SK-N-SH treated with all-trans-retinoic acid at 6 μM for 48 hours (cell line): ENCODE measurements at regions not wholly inside any gene's neighbourhood (a gene's known extent, or its start where the extent isn't known, plus 50 kb on each side); places are given as distances from the start of the nearest gene placed in this dataset.

Experiments used
- ATAC-seq: fragments of 200-7000 bp; cut with Tn5 transposase; 3 replicates; pipeline ENCODE4 v1.9.1; 2020; ENCODE audit warnings: mild to moderate bottlenecking, moderate library complexity
- ARNTL ChIP-seq: fragments of 450-650 bp; formaldehyde crosslinking; IDR thresholded peaks from 2 replicates; pipeline ENCODE4 v1.5.0; 2020; ENCODE audit warnings: low read depth, mild to moderate bottlenecking, moderate library complexity, borderline replicate concordance
- CREB5 ChIP-seq: fragments of 250-450 bp; sonication (Bioruptor Pico); IDR thresholded peaks from 2 replicates; pipeline ENCODE4 v1.5.1; 2020; ENCODE audit warnings: low read depth, mild to moderate bottlenecking, moderate library complexity
- CSDC2 ChIP-seq: fragments of 250-450 bp; sonication (Bioruptor Pico); IDR thresholded peaks from 2 replicates; pipeline ENCODE4 v1.5.0; 2020; ENCODE audit warnings: mild to moderate bottlenecking, moderate library complexity
- CSRNP3 ChIP-seq: fragments of 250-450 bp; sonication (Bioruptor Pico); IDR thresholded peaks from 2 replicates; pipeline ENCODE4 v1.5.1; 2021; ENCODE audit warnings: mild to moderate bottlenecking, moderate library complexity
- ESRRG ChIP-seq: fragments of 250-450 bp; sonication (Bioruptor Pico); IDR thresholded peaks from 2 replicates; pipeline ENCODE4 v1.6.1; 2021; ENCODE audit warnings: mild to moderate bottlenecking
- GLIS3 ChIP-seq: fragments of 250-450 bp; sonication (Bioruptor Pico); IDR thresholded peaks from 2 replicates; pipeline ENCODE4 v1.5.0; 2020; ENCODE audit warnings: mild to moderate bottlenecking, moderate library complexity
- ISL1 ChIP-seq: fragments of 250-450 bp; sonication (Bioruptor Pico); IDR thresholded peaks from 2 replicates; pipeline ENCODE4 v2.1.2; 2022; ENCODE audit warnings: mild to moderate bottlenecking, moderate library complexity
- OSR1 ChIP-seq: fragments of 250-450 bp; sonication (Bioruptor Pico); IDR thresholded peaks from 2 replicates; pipeline ENCODE4 v1.8.0; 2022; ENCODE audit warnings: moderate library complexity, mild to moderate bottlenecking, inconsistent platforms
- PATZ1 ChIP-seq: fragments of 250-450 bp; sonication (Bioruptor Pico); IDR thresholded peaks from 2 replicates; pipeline ENCODE4 v1.8.0; 2020; ENCODE audit warnings: mild to moderate bottlenecking, moderate library complexity, borderline replicate concordance
- RARB ChIP-seq: fragments of 250-450 bp; sonication (Bioruptor Pico); IDR thresholded peaks from 2 replicates; pipeline ENCODE4 v1.8.0; 2021; ENCODE audit warnings: mild to moderate bottlenecking, moderate library complexity
- TCF4 ChIP-seq: fragments of 250-450 bp; sonication (Bioruptor Pico); IDR thresholded peaks from 2 replicates; pipeline ENCODE4 v1.8.0; 2021; ENCODE audit warnings: mild to moderate bottlenecking, moderate library complexity, borderline replicate concordance
- TOX ChIP-seq: fragments of 250-450 bp; sonication (Bioruptor Pico); IDR thresholded peaks from 2 replicates; pipeline ENCODE4 v1.8.0; 2021; ENCODE audit warnings: mild to moderate bottlenecking, moderate library complexity, borderline replicate concordance
- TSHZ2 ChIP-seq: fragments of 250-450 bp; sonication (Bioruptor Pico); IDR thresholded peaks from 2 replicates; pipeline ENCODE4 v1.5.0; 2020; ENCODE audit warnings: mild to moderate bottlenecking, moderate library complexity
- ZC3H10 ChIP-seq: fragments of 250-450 bp; sonication (Bioruptor Pico); IDR thresholded peaks from 2 replicates; pipeline ENCODE4 v1.5.1; 2021; ENCODE audit warnings: mild to moderate bottlenecking, moderate library complexity
- ZFP3 ChIP-seq: fragments of 250-450 bp; sonication (Bioruptor Pico); IDR thresholded peaks from 2 replicates; pipeline ENCODE4 v1.5.0; 2020; ENCODE audit warnings: mild to moderate bottlenecking, moderate library complexity
- ZFP30 ChIP-seq: fragments of 450-650 bp; formaldehyde crosslinking; IDR thresholded peaks from 2 replicates; pipeline ENCODE4 v1.5.0; 2022; ENCODE audit warnings: mild to moderate bottlenecking, moderate library complexity
- ZNF565 ChIP-seq: fragments of 450-650 bp; formaldehyde crosslinking; conservative IDR thresholded peaks from 2 replicates; pipeline ENCODE4 v1.5.0; 2020; ENCODE audit warnings: low read depth, mild to moderate bottlenecking, moderate library complexity
- ZNF70 ChIP-seq: fragments of 450-650 bp; formaldehyde crosslinking; IDR thresholded peaks from 2 replicates; pipeline ENCODE4 v1.5.0; 2020; ENCODE audit warnings: mild to moderate bottlenecking, moderate library complexity
- ZNF8 ChIP-seq: fragments of 450-650 bp; formaldehyde crosslinking; IDR thresholded peaks from 2 replicates; pipeline ENCODE4 v1.5.0; 2020; ENCODE audit warnings: mild to moderate bottlenecking, moderate library complexity

- no peak for ATAC-seq
Observed at GRCh38 chr16:8516471-8516870, 73.8 kb downstream of the TMEM114 start.

GRCh38 chr16:8512941-8513624 lies 77.2 kb downstream of the TMEM114 start:
- ATAC-seq = no peak
- TF ChIP-seq TOX (no peak), ZNF565 (CRISPR knock-in tag) (no peak), ZFP3 (no peak)

More at GRCh38 chr16:8516471-8516870, 73.8 kb downstream of the TMEM114 start:
- TF ChIP-seq OSR1 (CRISPR knock-in tag) = no peak
- TF ChIP-seq CREB5 (CRISPR knock-in tag) = no peak
- no peak for TF ChIP-seq ESRRG (CRISPR knock-in tag)
- no peak for TF ChIP-seq GLIS3 (CRISPR knock-in tag)
- TF ChIP-seq ZNF70 (CRISPR knock-in tag) = no peak
- no peak for TF ChIP-seq ZFP30
- TF ChIP-seq ARNTL (CRISPR knock-in tag) = no peak
- TF ChIP-seq ISL1 (CRISPR knock-in tag) = no peak
- no peak for TF ChIP-seq ZNF8 (CRISPR knock-in tag)
- TF ChIP-seq CSDC2 (CRISPR knock-in tag) = no peak
- TF ChIP-seq TCF4 (CRISPR knock-in tag) = no peak

- TF ChIP-seq OSR1 (CRISPR knock-in tag) = no peak
- TF ChIP-seq, all 23 proteins: peak for 0
- no peak for ATAC-seq
Observed at GRCh38 chr16:8511464-8511863, 78.8 kb downstream of the TMEM114 start.

GRCh38 chr16:8510160-8510559 lies 80.2 kb downstream of the TMEM114 start:
- TF ChIP-seq OSR1 (CRISPR knock-in tag) (no peak), PATZ1 (CRISPR knock-in tag) (no peak), ISL1 (CRISPR knock-in tag) (no peak), ZC3H10 (CRISPR knock-in tag) (no peak), ZNF565 (CRISPR knock-in tag) (no peak), TCF4 (CRISPR knock-in tag) (peak; percentile 61; the same call in 1 of the 2 replicates), ZFP3 (no peak), TSHZ2 (CRISPR knock-in tag) (peak; percentile 40; the same call in 1 of the 2 replicates), ZNF8 (CRISPR knock-in tag) (no peak), RARB (CRISPR knock-in tag) (no peak)
- no peak for ATAC-seq

- TF ChIP-seq GLIS3 (CRISPR knock-in tag) = no peak
- no peak for TF ChIP-seq ARNTL (CRISPR knock-in tag)
- no peak for TF ChIP-seq ZNF565 (CRISPR knock-in tag)
- TF ChIP-seq OSR1 (CRISPR knock-in tag) = no peak
- TF ChIP-seq CSRNP3 (CRISPR knock-in tag) = no peak
- no peak for TF ChIP-seq ZNF8 (CRISPR knock-in tag)
- TF ChIP-seq ZNF70 (CRISPR knock-in tag) = no peak
- no peak for TF ChIP-seq ZC3H10 (CRISPR knock-in tag)
- no peak for TF ChIP-seq PATZ1 (CRISPR knock-in tag)
- ATAC-seq = no peak
Observed at GRCh38 chr16:8505327-8505991, 84.9 kb downstream of the TMEM114 start.
